Lung (tissue), 11 donors: ENCODE measurements at regions not wholly inside any gene's neighbourhood (a gene's known extent, or its start where the extent isn't known, plus 50 kb on each side); places are given as distances from the start of the nearest gene placed in this dataset.

ENCODE experiments used
- ATAC-seq: fragments of 200-7000 bp; cut with Tn5 transposase; one replicate; pipeline ENCODE4 v1.9.1; 2020; ENCODE audit warnings: moderate number of reproducible peaks; ENCODE audit not compliant: insufficient read depth, low FRiP score
- DNase-seq, 3 donors: peaks; one replicate each; pipeline ENCODE4 v3.0.0-alpha.2; 2013 to 2017
- H3K27ac ChIP-seq, 2 donors: one replicate each; pipeline ENCODE4 v1.5.1; 2013; ENCODE audit warnings: mild to moderate bottlenecking in 2 of 2, moderate library complexity in 2 of 2, control low read depth in 1 of 2, inconsistent platforms in 1 of 2, low read depth in 1 of 2, low read length in 1 of 2
- H3K27me3 ChIP-seq, 3 donors: one replicate each; pipeline ENCODE4 v1.5.1; 2013; ENCODE audit warnings: low read length in 2 of 3; ENCODE audit not compliant: control insufficient read depth in 3 of 3, insufficient read depth in 3 of 3
- H3K36me3 ChIP-seq, 4 donors: one replicate each; pipeline ENCODE4 v1.5.1; 2013; ENCODE audit warnings: low read length in 4 of 4, mild to moderate bottlenecking in 1 of 4, moderate library complexity in 1 of 4; ENCODE audit not compliant: control insufficient read depth in 4 of 4, insufficient read depth in 4 of 4
- H3K4me1 ChIP-seq, 5 donors: one replicate each; pipeline ENCODE4 v1.5.1; 2013; ENCODE audit warnings: low read length in 5 of 5, mild to moderate bottlenecking in 2 of 5, moderate library complexity in 1 of 5; ENCODE audit not compliant: control insufficient read depth in 5 of 5, insufficient read depth in 5 of 5
- H3K4me3 ChIP-seq: one replicate; pipeline ENCODE4 v1.5.1; 2013; ENCODE audit warnings: mild to moderate bottlenecking, control low read depth, moderate library complexity
- H3K9ac ChIP-seq, 2 donors: one replicate each; pipeline ENCODE4 v1.5.1; 2013; ENCODE audit warnings: low read length in 2 of 2, control low read depth in 1 of 2; ENCODE audit not compliant: insufficient read depth in 1 of 2
- H3K9me3 ChIP-seq, 4 donors: one replicate each; pipeline ENCODE4 v1.5.1; 2013; ENCODE audit warnings: low read length in 3 of 4, mild to moderate bottlenecking in 1 of 4, moderate library complexity in 1 of 4; ENCODE audit not compliant: control insufficient read depth in 4 of 4, insufficient read depth in 3 of 4
- CTCF ChIP-seq: IDR thresholded peaks from 2 replicates; pipeline ENCODE4 v1.5.1; 2012; ENCODE audit warnings: mild to moderate bottlenecking; ENCODE audit errors: control extremely low read depth, extremely low read depth
- WGBS, 2 donors: extraction: QIAGEN DNeasy Blood & Tissue Kit; methylation state at CpG; one replicate each; pipeline ENCODE4 v1.1.7; 2013; 5-methylcytosine and 5-hydroxymethylcytosine counted together
- donor health status: control.
- donor health status: control.
- donor health status: Bipolar disorder and iron deficiency.
- donor health status: healthy.
- donor health status: DM: yes; HTN: yes; CAD: no.

- TF ChIP-seq CTCF, result no peak
These were observed 272.0 kb downstream of the FOXO1 start for GRCh38 chr13:40394304-40394985.

GRCh38 chr13:40398065-40398464 lies 268.4 kb downstream of the FOXO1 start:
- Histone ChIP-seq H3K9me3 (no peaks in the 10 kb centered on the region), H3K4me1 (peaks cover 0 to 17% (median 9%) of the 10 kb centered on the region in 5 donors), H3K27me3 (no peaks in the 10 kb centered on the region), H3K9ac (no peak overlapping the region), H3K36me3 (no peaks in the 10 kb centered on the region), H3K4me3 (no peak overlapping the region), H3K27ac (no peak overlapping the region)
- TF ChIP-seq CTCF, result no peak
- WGBS, 2 donors, result 44 to 68% methylated on average over 2 of the region's 2 CpGs
- ATAC-seq (no peak), DNase-seq (no peak)

More at GRCh38 chr13:40394304-40394985, 272.0 kb downstream of the FOXO1 start:
- Histone ChIP-seq H3K9me3 (no peaks in the 10 kb centered on the region), H3K9ac (no peak overlapping the region), H3K27ac (no peak overlapping the region), H3K27me3 (no peaks in the 10 kb centered on the region), H3K4me1 (peaks cover 0 to 2% (median 0%) of the 10 kb centered on the region in 5 donors), H3K36me3 (no peaks in the 10 kb centered on the region), H3K4me3 (no peak overlapping the region)
- 88 to 97% methylated on average over 5 of the region's 5 CpGs for WGBS, 2 donors
- DNase-seq (no peak), ATAC-seq (no peak)

- Histone ChIP-seq H3K27me3 (no peaks in the 10 kb centered on the region), H3K36me3 (no peaks in the 10 kb centered on the region), H3K9me3 (no peaks in the 10 kb centered on the region), H3K4me1 (peaks cover 0 to 28% (median 13%) of the 10 kb centered on the region in 5 donors), H3K9ac (no peak overlapping the region), H3K4me3 (no peak overlapping the region), H3K27ac (no peak overlapping the region)
- 27 to 71% methylated on average over 3 of the region's 3 CpGs for WGBS, 2 donors
- TF ChIP-seq CTCF, result no peak
- DNase-seq (no peak), ATAC-seq (no peak)
These were observed 266.7 kb downstream of the FOXO1 start for GRCh38 chr13:40399756-40400155.
